GM18951 (cell line): ENCODE measurements at regions not wholly inside any gene's neighbourhood (a gene's known extent, or its start where the extent isn't known, plus 50 kb on each side); places are given as distances from the start of the nearest gene placed in this dataset.
"Not testable (repeated sequence)": the region's sequence is repeated elsewhere in the genome, so short reads cannot be mapped to it uniquely, and the experiment has no call there.

ENCODE experiments used
- POLR2A ChIP-seq: IDR thresholded peaks from 4 replicates; pipeline ENCODE4 v1.6.1; 2011; ENCODE audit warnings: mild to moderate bottlenecking; ENCODE audit not compliant: insufficient read length, insufficient read depth; ENCODE audit errors: extremely low read depth
- in situ Hi-C: fragments of 300-500 bp; cut with MboI; formaldehyde crosslinking; loops from one replicate; pipeline ENCODE4 v1.12.0; 2022; ENCODE audit warnings: low sequenced_read_pairs, mixed read lengths, inconsistent platforms; ENCODE audit not compliant: unreplicated experiment

GRCh38 chr14:53380867-53381225, 227.7 kb upstream of the DDHD1 start:
- TF ChIP-seq POLR2A: no peak
- in situ Hi-C loops: no loop called here

GRCh38 chr14:53380052-53380866, 227.1 kb upstream of the DDHD1 start:
- no peak for TF ChIP-seq POLR2A
- in situ Hi-C loops: no loop called here

GRCh38 chr14:53378142-53378541, 225.0 kb upstream of the DDHD1 start:
- in situ Hi-C loops: no loop called here
- no peak for TF ChIP-seq POLR2A

DNA sequence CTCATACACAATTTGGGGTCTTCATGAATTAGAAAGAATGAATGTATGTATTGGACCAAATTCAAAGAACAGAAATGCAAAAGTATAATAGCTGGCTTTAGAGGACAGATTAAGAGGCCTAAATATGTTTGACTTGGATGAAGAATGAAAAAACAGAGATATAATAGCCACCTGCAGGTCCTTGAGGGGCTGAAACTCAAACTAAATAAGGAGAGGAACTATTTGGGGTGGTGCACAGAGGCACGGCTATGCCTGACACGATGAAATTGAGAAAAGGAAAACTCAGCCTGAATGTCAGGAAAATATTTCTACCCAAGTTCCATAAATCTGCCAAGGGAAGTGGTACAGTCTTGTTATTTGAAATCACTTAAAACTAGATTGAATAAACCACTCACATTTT, 222.9 kb upstream of the DDHD1 start:
- in situ Hi-C loops: no loop called here

GRCh38 chr14:53375599-53375998, 222.5 kb upstream of the DDHD1 start:
- in situ Hi-C loops: no loop called here
- TF ChIP-seq POLR2A: no peak

More for the DNA sequence above, 222.9 kb upstream of the DDHD1 start:
- TF ChIP-seq POLR2A: no peak

- in situ Hi-C loops: no loop called here
- TF ChIP-seq POLR2A: no peak
These were observed 215.6 kb upstream of the DDHD1 start for GRCh38 chr14:53368711-53369201.

- in situ Hi-C loops: no loop called here
These were observed 214.9 kb upstream of the DDHD1 start for GRCh38 chr14:53368066-53368465.

GRCh38 chr14:53367644-53368026, 214.5 kb upstream of the DDHD1 start:
- in situ Hi-C loops: no loop called here
- no peak for TF ChIP-seq POLR2A

More at GRCh38 chr14:53368066-53368465, 214.9 kb upstream of the DDHD1 start:
- no peak for TF ChIP-seq POLR2A

GRCh38 chr14:53365486-53366130, 212.5 kb upstream of the DDHD1 start:
- in situ Hi-C loops: no loop called here
- no peak for TF ChIP-seq POLR2A

DNA sequence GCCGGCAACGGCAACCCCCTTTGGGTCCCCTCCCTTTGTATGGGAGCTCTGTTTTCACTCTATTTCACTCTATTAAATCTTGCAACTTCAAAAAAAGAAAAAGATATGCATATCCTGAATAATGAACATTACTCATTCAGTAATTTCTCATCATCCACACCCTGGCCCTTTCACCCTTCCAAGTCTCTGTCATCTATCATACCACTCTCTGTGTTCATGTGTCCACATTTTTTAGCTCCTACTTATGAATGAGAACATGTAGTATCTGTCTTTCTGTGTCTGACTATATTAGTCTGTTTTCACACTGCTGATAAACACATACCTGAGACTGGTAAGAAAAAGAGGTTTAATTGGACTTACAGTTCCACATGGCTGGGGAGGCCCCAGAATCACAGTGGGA, 209.8 kb upstream of the DDHD1 start:
- in situ Hi-C loops: not testable (repeated sequence)

- no peak for TF ChIP-seq POLR2A
- in situ Hi-C loops: no loop called here
These were observed 207.7 kb upstream of the DDHD1 start for GRCh38 chr14:53360829-53361228.

- TF ChIP-seq POLR2A: no peak
- in situ Hi-C loops: no loop called here
These were observed 205.0 kb upstream of the DDHD1 start for GRCh38 chr14:53358166-53358565.

DNA sequence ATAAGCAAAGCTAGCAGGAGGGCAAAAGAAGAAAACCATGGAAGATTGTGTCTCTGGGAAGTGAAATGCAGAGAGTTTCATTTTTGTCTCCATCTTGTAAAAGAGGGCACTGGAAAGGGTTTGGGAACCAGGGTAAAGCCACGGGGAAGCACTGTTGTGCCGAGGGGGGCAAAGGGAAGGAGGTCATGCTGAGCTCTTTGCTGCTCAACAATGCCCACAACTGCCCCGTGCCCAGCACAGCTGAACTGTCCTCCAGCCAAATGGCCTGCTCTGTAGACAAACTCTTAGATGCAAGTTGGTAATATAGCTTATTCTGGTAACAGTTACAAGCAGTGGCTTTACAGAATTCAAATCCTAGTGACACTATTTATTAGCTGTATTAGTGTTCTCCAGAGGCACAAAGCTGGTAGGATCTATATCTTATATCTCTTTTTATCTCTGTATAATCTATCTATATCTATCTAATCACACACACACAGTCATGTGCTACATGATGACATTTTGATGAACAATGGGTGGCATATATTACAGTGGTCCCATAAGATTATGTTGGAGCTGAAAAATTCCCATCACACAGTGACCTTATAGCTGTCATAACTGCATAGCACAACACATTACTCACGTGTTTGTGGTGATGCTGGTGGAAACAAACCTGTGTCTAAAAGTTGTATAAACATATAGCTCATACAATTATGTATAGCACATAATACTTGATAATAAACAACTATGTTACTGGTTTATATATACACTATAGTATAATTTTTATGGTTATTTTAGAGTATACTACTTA, 203.4 kb upstream of the DDHD1 start:
- in situ Hi-C loops: no loop called here
- TF ChIP-seq POLR2A: no peak
